H1 (cell line): ENCODE measurements at regions not wholly inside any gene's neighbourhood (a gene's known extent, or its start where the extent isn't known, plus 50 kb on each side); places are given as distances from the start of the nearest gene placed in this dataset.

Experiments
- CHD7 ChIP-seq: fragments of 300-600 bp; sonication (generic); IDR thresholded peaks from 2 replicates; pipeline ENCODE4 v1.7.1; 2012; ENCODE audit warnings: low read length, moderate library complexity, mild to moderate bottlenecking, inconsistent platforms; ENCODE audit not compliant: insufficient replicate concordance
- SAP30 ChIP-seq: fragments of 300-600 bp; sonication (generic); IDR thresholded peaks from 2 replicates; pipeline ENCODE4 v1.7.1; 2012; ENCODE audit warnings: low read length, moderate library complexity, mild to moderate bottlenecking, inconsistent platforms; ENCODE audit not compliant: insufficient read depth, insufficient replicate concordance

- TF ChIP-seq CHD7 (no peak), SAP30 (no peak)
Observed at GRCh38 chr1:239306426-239306825, 79.9 kb upstream of the CHRM3 start (continued).
